ENCODE measurements at regions not wholly inside any gene's neighbourhood (a gene's known extent, or its start where the extent isn't known, plus 50 kb on each side); places are given as distances from the start of the nearest gene placed in this dataset.

- TF ChIP-seq ZNF362 (tag by site-specific recombination; IDR thresholded peaks at IDR 0.05) (no peak), ZNF211 (tag by site-specific recombination; IDR thresholded peaks at IDR 0.05; ENCODE audit: low read depth) (no peak), ZNF626 (tag by site-specific recombination; IDR thresholded peaks at IDR 0.05) (no peak), KLF7 (tag by site-specific recombination; IDR thresholded peaks at IDR 0.05; ENCODE audit: borderline replicate concordance) (no peak), GLI2 (tag by site-specific recombination; IDR thresholded peaks at IDR 0.05; ENCODE audit: borderline replicate concordance, low read depth) (no peak), ZNF394 (tag by site-specific recombination; IDR thresholded peaks at IDR 0.05; ENCODE audit: borderline replicate concordance) (no peak), ZNF426 (tag by site-specific recombination; IDR thresholded peaks at IDR 0.05) (no peak), ZNF544 (tag by site-specific recombination; IDR thresholded peaks at IDR 0.05) (no peak)
Measured at GRCh38 chr2:100643906-100644501, 81.2 kb downstream of the PDCL3 start (continued).

- H3K4me1 ChIP-seq (ENCODE audit: control insufficient read depth, insufficient read depth, low read length): no peaks in the 10 kb centered on the region
- no peaks in the 10 kb centered on the region for H3K9me3 ChIP-seq (ENCODE audit: control insufficient read depth, insufficient read depth, low read depth, low read length)
- no peak for TF ChIP-seq RBAK (tag by site-specific recombination; IDR thresholded peaks at IDR 0.05)
- TF ChIP-seq ZNF658 (tag by site-specific recombination; IDR thresholded peaks at IDR 0.05): no peak
- TF ChIP-seq ZNF560 (tag by site-specific recombination; IDR thresholded peaks at IDR 0.05; ENCODE audit: borderline replicate concordance): no peak
- TF ChIP-seq ZBTB48 (tag by site-specific recombination; IDR thresholded peaks at IDR 0.05): no peak
- no peak for TF ChIP-seq ZBTB49 (tag by site-specific recombination; IDR thresholded peaks at IDR 0.05; ENCODE audit: low read depth)
- no peak for TF ChIP-seq ZNF76 (tag by site-specific recombination; IDR thresholded peaks at IDR 0.05; ENCODE audit: borderline replicate concordance, low read depth)
- TF ChIP-seq ZNF843 (tag by site-specific recombination; IDR thresholded peaks at IDR 0.05): no peak
- TF ChIP-seq ZNF354C (tag by site-specific recombination; IDR thresholded peaks at IDR 0.05; ENCODE audit: borderline replicate concordance, low read depth): no peak
- TF ChIP-seq KLF17 (tag by site-specific recombination; IDR thresholded peaks at IDR 0.05): no peak
- TF ChIP-seq ZNF521 (tag by site-specific recombination; IDR thresholded peaks at IDR 0.05): no peak
- no peak for TF ChIP-seq GLI2 (tag by site-specific recombination; IDR thresholded peaks at IDR 0.05; ENCODE audit: borderline replicate concordance, low read depth)
- TF ChIP-seq PRDM6 (tag by site-specific recombination; IDR thresholded peaks at IDR 0.05): no peak
- no peak for TF ChIP-seq HOXA7 (CRISPR knock-in tag; IDR thresholded peaks at IDR 0.05; ENCODE audit: borderline replicate concordance)
- TF ChIP-seq ZNF596 (tag by site-specific recombination; IDR thresholded peaks at IDR 0.05): no peak
- no peak for TF ChIP-seq ZSCAN23 (tag by site-specific recombination; IDR thresholded peaks at IDR 0.05)
- TF ChIP-seq ZFP37 (tag by site-specific recombination; IDR thresholded peaks at IDR 0.05): no peak
- no peak for TF ChIP-seq ZNF629 (tag by site-specific recombination; IDR thresholded peaks at IDR 0.05)
- no peak for TF ChIP-seq ZNF530 (tag by site-specific recombination; IDR thresholded peaks at IDR 0.05; ENCODE audit: low read depth)
- TF ChIP-seq ZFP69B (tag by site-specific recombination; IDR thresholded peaks at IDR 0.05): no peak
- TF ChIP-seq ZNF776 (tag by site-specific recombination; IDR thresholded peaks at IDR 0.05; ENCODE audit: borderline replicate concordance): no peak
- ChIA-PET POLR2A (no interaction called here), CTCF (interaction anchor here (2.6 kb wide), 1 partner anchor 36 kb away, joined by 9 read pairs; no protein-coding TSS in a partner anchor)
- no peaks in the 10 kb centered on the region for H3K36me3 ChIP-seq (ENCODE audit: control insufficient read depth in 2 of 2, insufficient read depth in 1 of 2, low read length in 2 of 2)
- no peak overlapping the region for H3K27ac ChIP-seq (ENCODE audit: extremely low read depth, low read depth, low read length)
- H3K4me3 ChIP-seq (ENCODE audit: low read depth, low read length): no peak overlapping the region
Measured at GRCh38 chr2:100645695-100646429, 83.1 kb downstream of the PDCL3 start.

Measured in HEK293 (cell line).